ENCODE measurements at regions not wholly inside any gene's neighbourhood (a gene's known extent, or its start where the extent isn't known, plus 50 kb on each side); places are given as distances from the start of the nearest gene placed in this dataset.
"Not testable (repeated sequence)": the region's sequence is repeated elsewhere in the genome, so short reads cannot be mapped to it uniquely, and the experiment has no call there.

DNA sequence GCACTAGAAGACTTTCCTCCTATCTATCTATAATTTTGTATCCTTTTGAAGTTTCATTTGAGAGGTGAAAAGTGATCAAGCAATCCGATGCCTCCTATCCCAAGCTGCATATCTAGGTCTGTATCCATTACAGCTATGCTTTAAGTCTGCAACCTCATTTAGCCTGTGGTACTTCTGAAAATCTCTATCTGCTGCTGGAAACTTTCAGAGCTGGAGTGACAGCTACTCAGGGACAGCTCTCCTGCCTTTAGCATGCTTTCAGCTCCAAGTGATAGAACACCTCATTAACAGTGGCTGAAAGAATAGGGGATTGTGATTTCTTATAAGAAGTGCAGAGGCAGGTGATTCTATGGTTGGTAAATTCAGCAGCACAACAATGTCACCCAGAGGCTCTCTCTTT is 1153.5 kb downstream of the AACS start:
- DNase-seq = no peak

DNA sequence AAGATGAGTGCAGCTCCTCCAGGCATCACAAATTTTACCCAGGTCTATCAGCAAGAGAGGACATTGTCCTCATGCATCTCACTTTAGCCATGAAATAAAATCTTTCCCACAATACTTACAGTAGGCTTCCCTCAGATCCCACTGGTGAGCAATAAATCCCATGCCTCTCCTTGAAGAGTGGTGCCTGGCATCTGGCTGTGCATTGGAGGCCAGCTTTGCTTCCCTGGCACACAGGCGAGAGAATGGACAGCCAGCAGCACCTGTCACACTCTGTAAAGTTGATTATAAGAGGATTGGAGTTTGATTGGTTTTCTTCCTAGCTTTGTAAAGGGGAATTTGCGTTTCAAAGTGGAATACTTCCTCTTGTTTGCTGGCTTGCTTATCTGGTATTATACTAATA is 1153.9 kb downstream of the AACS start:
- no peak for DNase-seq

DNA sequence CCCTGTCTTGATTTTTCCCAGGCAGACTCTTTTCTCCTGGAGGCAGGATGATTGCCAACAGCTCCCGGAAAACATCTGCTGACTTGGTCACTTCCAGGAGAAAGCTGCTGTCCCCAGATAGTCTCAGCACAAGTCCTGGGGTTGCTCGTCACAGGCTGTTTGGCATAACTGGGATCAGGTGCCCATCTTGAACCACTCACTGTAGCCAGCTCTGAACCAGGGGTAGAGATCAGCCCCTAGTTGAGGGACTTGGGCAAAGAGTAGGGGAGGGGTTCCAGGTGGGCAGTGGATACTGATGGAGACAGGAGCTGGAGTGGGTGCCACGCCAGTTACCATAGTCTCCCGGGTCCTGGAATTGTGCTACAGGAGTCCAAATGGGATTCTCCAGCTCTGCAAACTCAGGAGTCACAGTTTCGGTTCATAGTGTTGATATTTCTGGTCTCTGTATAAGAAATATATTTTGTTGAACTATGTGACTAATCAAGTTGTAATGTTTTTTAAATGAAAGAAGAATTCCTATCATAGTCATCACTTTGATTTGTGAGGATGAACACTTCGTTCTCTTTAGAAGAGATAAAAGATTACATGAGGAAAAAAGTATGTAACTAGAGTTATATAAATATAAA is 1154.5 kb downstream of the AACS start:
- no peak for DNase-seq

DNA sequence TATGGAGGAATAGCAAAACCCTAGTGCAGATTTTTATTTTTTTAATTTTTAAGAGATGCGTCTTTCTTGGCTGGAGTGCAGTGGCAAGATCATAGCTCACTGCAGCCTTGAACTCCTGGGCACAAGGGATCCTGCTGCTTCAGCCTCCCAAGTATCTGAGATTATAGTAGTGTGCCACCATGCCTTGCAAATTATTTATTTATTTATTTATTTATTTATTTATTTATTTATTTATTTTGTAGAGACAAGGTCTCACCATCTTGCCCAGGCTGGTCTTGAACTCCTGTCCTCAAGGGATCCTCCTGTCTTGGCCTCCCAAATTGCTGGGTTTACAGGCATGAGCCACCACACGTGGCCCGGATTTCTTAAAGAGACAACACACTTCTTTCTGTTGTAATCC is 1158.8 kb downstream of the AACS start:
- DNase-seq = no peak

DNA sequence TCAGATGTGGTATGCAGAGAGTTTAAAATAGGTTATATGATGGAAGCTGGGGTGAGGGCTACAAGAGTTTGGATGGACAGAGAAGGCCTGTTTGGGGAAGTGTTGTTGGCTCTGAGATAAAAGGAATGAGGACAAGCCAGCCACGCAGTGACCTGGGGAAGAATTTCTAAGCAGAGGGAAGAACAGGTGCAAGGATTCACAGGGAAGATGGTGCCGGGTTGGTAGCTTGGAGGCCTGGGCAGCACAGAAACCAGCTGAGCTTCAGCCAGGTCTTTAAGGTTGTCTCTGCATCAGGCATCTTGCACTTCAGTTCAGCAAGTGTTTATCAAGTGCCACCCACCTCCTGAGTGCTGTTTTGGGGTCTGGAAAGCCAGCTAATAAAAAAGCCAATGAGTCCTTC is 1163.7 kb downstream of the AACS start:
- DNase-seq = no peak

DNA sequence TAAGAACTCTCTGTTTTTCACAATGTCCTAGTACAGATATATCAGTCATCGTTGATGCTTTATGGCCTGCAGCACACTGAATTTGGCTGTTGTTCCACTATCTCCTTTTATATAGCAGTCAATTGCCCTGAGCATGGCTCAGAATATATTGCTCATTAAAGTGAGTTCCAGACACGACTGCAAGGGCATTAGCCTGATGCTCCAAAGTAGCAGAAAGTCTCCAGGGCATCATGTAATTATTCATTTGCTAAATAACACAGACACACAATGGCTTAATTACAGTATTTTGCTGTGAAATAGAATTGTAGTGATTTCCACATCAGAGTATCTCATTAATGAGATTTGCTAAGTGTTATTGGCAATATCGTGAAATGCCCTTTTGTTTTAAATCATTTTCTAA is 1167.5 kb downstream of the AACS start:
- no peak for DNase-seq

DNA sequence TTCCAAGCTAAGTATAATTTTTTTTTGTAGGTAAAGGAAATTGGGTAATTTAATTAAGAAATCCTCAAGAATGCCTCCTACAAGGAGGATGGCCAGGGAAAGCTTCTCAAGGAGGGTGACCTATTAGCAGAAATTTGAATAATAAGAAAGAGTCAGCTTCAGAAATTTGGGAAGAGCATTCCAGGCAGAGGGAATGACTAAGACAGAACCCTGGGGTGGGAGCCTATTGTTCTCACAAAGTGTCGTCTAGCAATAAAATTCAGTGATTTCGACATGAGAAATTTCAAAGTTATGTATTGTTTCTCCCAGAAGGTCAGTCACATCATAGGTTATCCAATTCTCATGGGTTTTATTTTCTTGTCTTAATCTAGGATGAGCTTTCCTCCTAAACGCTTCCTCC is 1168.4 kb downstream of the AACS start:
- DNase-seq = no peak

DNA sequence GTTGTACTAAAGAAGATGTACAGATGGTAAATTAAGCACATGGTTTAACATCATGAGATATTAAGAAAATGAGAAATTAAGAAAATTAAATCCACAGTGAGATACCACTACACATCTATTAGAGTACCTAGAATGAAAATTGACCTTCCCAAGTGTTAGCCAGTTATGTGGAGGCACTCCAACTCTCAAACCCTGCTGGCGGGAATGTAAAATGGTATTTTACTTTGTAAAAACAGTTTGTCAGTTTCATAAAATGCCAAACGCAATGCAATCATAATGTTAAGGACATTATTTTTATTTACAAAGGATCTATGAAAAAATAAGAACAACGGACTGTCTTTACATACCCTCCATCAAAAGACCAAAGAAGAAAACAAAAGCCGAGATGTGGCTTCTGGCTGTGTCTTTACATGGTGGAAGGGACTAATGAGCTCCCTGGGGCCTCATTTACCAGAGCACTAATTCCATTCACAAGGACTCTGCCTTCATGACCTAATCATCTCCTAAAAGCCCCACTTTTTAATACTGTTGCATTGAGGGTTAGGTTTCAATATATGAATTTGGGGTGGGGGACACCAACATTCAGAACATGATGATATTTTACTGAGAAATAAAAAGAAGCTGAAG is 1178.7 kb downstream of the AACS start:
- no peak for DNase-seq

DNA sequence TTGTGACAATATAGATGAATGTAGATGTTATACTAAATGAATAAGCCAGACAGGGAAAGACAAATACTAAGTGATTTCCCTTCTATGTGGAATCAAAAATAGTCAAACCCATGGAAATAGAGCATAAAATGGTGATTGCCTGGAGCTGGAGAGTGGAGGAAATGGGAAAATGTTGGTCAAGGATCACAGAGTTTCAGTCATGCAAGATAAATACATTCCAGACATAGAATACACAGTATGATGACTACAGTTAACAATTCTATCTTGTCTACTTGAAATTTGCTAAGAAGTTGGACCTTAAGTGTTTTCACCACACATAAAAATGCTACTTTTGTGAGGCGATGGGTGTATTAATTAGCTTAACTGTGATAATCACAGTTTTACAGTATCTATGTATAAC is 1182.7 kb downstream of the AACS start:
- DNase-seq = no peak

DNA sequence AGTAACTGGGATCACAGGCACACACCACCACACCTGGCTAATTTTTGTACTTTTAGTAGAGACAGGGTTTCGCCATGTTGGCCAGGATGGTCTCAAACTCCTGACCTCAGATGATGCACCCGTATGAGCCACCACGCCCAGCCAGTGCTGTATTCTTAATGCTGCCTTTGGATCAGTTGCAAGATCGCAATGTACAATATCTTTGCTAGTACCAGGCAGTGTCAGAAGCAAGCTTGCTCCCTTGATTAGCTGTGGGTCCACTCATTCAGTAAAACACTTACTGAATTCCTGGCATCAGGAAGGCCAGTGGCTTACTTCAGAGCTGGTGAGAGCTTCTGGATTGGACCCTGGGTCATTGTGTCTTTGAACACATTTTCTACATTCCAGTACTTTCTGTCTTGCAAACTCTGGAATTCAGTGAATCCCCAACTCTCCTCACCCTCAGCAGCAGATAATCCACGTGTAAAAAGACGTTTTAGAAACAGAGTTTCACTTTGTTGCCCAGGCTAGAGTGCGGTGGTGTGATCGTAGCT is 1183.7 kb downstream of the AACS start:
- no peak for DNase-seq

DNA sequence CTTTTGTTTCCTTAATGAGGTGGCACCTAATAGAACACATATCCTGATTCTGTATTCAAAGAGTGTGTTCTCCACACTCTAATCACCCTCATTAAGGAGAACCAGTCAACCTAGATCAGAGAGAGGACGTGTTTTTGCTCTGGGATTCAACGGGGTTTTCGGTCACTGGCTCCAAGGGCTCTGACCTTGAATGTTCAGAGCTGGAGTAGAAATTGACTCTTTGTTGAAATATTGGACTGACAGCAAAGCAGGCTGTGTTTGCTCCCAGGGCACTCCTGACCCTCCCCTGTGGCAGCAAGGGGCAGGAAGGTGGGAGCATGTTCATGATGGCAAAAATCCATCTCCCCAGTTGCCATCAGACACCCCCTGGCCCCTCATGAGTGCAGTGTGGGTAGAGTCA is 1193.0 kb downstream of the AACS start:
- no peak for DNase-seq

DNA sequence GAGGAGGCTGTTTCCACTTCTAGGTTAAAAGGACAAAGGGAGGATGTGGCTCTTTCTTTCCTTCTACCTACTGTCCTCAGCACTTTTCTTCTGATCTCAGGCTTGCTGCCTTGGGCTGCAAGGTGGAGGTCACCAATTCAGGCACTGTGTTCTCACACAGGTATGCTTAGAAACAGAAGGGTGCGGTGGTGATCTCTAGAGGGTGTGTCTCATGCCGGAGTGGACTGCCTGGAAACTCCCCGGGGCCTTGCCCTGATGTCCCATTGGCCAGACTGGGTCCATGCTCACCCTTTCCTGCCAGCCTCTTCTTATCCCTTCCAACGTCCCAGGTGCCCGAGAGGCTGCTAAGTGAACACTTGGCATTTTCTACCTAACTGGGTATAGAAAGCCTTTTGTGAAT is 1197.6 kb downstream of the AACS start:
- DNase-seq = no peak

DNA sequence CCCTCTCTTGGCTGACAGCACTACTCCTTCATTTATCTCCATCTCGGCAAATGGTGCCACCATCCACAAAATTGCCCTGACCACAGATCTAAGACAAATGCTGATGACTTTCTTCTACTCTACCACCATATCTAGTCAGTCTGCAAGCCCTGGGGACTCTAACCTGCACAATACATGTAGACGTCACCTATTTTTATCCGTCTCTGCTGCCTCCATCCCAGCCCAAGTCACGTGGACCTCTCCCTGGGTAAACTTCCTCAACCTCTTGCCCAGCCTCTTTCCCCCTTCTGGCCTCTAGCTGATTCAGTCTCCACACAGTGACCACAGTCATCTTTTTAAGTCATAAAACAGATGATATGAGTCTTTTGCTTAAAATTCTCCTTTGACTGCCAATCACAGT is 1203.0 kb downstream of the AACS start:
- no peak for DNase-seq

DNA sequence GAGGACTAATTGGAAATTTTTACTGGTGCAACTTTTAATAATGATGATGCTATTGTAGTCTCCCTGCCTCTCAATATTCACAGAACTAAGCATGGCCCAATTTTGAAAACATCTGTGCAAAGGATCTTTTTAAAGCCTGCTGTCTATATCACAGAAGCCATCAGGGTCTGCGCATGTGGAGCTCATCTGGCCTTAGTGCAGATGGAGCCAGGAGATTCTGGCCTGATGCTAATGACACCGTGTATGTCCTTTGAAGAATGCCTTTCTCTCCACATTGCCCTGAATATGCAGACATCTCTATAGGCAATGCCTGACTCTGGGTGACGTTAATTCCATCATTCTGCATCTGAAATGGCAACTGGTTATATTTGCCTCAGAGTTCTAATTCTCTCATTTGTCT is 1205.9 kb downstream of the AACS start:
- DNase-seq = no peak

DNA sequence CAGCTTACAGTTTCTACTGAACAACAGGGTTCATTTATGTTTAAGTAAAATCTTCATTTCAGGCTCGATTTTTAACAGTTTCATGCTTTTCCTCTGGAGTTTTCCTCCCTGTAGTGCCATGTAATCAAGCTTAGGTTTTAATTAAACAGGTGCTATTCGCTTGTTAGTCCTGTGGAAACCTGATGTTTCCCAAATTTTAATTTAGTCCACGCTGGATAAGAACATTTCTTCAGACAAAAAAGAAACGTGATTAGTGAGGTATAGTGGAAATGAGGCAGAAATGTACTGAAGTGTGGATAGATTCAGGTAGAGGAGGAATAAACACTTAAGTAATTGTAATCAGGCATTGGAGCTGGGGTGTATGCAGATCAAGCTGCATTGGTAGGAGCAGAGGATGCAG is 1217.5 kb downstream of the AACS start:
- no peak for DNase-seq

DNA sequence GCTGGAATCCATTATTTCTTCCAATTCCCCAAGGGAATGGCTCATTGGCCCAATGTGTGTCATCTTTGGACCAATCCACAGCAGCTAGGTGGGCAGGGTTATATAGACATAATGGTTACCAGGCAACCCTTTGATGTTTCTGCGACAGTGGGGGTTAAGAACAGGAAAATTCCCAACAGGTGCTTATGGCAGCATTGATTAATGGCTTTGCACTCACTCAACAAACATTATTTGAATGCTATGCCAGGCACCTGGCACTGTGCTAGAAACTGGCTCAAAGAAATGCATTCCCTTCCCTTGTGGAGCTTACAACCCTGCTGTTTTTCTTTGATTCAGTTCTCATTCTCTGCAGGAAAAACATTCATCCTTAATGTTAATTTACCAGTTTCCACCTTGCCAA is 1221.0 kb downstream of the AACS start:
- DNase-seq = no peak

DNA sequence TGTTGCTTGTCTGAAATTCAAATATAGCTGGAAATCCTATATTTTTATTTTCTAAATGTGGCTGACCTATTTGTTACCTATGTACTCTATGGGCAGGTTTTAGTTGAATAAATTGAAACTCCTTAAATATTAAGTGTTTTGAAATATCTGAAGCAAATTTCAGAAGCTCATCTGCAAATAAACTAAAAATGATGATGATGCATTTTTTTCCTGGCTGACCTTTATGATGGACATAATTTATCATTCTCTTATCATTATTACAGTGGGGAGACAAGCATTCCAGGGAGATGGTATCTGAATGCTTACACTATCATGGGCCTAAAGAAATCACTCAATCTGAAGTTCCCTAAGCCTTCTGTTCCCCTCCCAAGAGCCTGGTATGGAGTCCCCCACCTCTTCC is 1225.2 kb downstream of the AACS start:
- DNase-seq = no peak

DNA sequence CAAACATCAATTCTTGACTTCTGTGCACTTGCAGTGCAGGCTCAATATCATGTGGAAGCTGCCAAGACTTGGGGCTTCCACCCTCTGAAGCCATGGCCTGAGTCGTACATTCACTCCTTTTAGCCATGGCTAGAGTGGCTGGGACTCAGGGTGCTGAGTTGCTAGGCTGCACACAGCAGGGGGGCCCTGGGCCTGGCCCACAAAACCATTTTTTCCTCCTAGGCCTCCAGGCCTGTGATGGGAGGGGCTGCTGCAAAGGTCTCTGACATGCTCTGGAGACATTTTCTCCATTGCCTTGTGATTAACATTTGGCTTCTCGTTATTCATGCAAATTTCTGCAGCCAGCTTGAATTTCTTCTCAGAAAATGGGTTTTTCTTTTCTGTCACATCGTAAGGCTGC is 1226.8 kb downstream of the AACS start:
- DNase-seq = not testable (repeated sequence)

DNA sequence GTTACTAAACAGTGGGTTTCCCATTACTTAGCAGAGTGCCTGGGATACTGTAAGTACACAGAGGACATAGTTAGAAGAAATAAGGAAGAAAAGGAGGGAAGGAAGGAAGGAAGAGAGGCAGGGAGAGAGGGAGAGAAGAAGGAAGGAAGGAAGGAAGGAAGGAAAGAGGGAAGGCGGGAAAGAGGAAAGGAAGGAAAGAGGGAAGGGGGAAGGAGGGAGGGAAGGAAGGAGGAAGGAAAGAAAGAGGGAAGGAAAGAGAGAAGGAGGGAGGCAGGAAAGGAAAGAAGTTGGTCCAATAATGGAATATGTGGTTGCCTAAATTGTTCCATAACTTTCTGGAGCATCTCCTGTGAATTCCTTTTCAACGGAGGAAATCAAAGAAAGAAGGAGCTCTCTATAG is 1230.4 kb downstream of the AACS start:
- DNase-seq = no peak

DNA sequence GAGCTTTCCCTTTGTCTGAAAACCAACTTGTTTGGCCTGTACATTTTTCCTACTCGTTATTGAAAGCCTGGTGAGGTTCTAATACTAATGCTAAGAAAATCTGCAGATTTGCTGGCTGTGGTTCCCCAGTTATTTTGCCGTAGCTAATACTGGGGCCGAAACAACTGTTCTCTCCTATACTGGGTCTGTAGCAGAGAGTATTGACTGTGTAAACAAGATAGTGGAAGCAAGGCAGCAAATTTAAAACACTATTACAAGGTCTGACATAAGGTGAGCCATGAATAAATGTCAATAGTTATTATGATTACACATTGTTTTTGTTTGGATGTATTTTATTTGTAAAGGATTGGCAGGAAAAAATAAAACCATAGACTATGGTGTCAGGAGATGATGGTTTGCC is 1244.0 kb downstream of the AACS start:
- no peak for DNase-seq

DNA sequence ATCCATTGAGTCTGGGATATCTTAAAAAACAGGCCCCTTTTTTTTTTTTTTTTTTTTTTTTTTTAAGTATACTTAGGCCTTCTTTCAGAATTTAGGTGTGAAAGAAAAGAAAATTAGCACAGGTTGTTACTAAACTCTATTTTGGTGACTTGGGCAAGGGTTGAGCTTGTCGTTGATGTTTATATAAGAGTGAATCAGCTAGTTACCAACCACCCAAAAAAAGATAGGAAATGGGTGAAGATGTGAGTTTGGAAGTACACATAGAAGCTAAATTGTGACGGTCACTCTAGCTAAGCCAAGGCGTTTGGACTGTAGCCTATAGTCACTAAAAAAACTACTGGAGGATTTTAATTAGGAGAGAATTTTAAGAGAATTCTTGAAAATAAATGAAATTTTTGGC is 1247.2 kb downstream of the AACS start:
- no peak for DNase-seq

DNA sequence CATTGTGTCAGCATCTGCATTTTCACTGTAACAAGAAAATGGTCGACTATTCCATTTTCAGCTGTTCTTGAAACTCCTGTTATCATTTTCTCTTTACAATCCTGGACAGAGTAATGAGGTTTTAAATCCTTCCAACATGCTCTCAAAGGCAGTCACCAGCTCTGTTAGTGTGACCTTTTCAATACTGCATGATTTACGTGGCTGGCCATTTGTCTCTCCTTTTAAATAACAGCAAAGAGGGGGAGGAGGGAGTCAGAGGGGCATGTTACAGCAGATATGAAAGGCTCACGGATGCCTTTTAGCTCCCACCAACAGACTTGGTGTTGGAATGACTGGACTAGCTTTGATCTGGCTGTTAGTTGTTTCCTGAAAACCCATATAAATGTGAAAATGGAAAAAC is 1251.2 kb downstream of the AACS start:
- DNase-seq = no peak

DNA sequence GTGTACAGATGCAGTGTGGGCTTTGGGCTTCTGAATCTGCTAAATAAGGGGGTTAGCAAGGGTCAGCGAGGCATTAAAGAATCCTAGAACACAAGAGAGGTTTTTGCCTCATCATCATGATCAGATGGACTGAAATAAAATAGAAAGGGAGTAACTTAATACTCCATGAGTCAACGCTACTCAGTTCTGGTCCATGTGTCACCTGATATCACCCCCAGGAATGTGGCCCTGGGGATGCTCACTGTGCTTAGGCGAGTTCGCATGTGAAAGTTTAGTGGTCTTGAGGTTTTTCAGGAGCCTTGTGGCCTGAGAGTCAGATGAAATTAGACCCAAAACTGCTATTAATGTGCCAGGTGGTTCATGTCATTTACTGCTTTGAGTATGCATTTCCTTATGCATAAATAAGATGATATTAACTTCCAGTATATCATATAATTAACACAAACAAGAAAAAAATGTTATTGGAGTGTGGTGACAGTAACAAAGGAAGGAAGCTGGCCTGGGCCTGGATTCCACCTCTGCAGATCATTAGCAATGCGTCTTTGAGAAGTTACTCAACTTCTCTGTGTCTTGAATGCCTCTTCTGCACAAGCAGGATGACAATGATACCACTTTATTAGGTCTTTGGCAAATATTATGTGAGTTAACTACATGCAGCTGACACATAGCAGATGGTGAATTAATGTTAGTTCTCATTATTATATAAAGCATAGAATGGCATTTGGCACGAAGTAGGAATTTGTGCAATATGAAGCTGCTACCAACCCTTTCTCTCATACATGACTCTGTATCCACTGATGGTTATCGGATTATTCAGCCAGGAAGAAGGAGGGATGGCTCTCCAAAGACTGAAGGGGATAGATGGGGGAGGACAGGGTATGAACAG is 1272.6 kb downstream of the AACS start:
- no peak for DNase-seq

DNA sequence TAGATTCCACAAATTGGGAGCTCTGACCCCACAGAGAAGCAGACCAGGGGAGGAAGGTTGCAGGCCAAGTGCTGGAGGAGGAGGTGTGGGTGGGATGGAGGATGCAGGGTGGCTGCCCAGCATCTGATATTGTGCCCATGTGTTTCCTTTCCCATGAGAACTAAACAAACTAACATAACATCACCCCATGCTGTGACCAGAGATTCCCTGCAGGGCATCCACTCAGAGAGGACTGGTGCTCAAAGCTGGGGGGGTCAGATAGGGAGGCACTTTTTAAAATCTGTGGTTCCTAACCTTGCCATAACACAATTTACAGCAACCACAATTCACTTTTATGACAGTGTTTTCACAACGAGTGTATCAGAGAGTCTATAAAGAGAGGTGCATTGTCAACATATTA is 1277.6 kb downstream of the AACS start:
- no peak for DNase-seq

All from activated CD8-positive, alpha-beta memory T cell treated with anti-CD3 and anti-CD28 coated beads, Interleukin-2, amount 50 U/mL, for 48 hours (primary cell).